ENCODE measurements at regions not wholly inside any gene's neighbourhood (a gene's known extent, or its start where the extent isn't known, plus 50 kb on each side); places are given as distances from the start of the nearest gene placed in this dataset.

GRCh38 chr2:157122776-157123175 lies 134.7 kb upstream of the GALNT5 start:
- FAIRE-seq: no peak
- DNase-seq (ENCODE audit: insufficient read length, low spot score): no peak

- FAIRE-seq (no peak), DNase-seq (ENCODE audit: insufficient read length, low spot score) (no peak)
Observed at GRCh38 chr2:157124731-157125130, 132.8 kb upstream of the GALNT5 start.

- FAIRE-seq (no peak), DNase-seq (ENCODE audit: insufficient read length, low spot score) (no peak)
Observed at GRCh38 chr2:157125685-157126084, 131.8 kb upstream of the GALNT5 start.

- DNase-seq (ENCODE audit: insufficient read length, low spot score) (no peak), FAIRE-seq (no peak)
Observed at GRCh38 chr2:157127249-157128012, 130.1 kb upstream of the GALNT5 start.

- DNase-seq (ENCODE audit: insufficient read length, low spot score): no peak
- FAIRE-seq: no peak
Observed at GRCh38 chr2:157143901-157144300, 113.6 kb upstream of the GALNT5 start.

- no peak for DNase-seq (ENCODE audit: insufficient read length, low spot score)
- FAIRE-seq: peak; percentile 68
Observed at GRCh38 chr2:157149270-157149669, 108.2 kb upstream of the GALNT5 start.

GRCh38 chr2:157150747-157151146 lies 106.8 kb upstream of the GALNT5 start:
- peak; percentile 97 for FAIRE-seq
- DNase-seq (ENCODE audit: insufficient read length, low spot score): peak; percentile 33

- no peak for DNase-seq (ENCODE audit: insufficient read length, low spot score)
Observed at GRCh38 chr2:157152362-157152761, 105.1 kb upstream of the GALNT5 start.

GRCh38 chr2:157155992-157156391 lies 101.5 kb upstream of the GALNT5 start:
- DNase-seq (ENCODE audit: insufficient read length, low spot score) (no peak), FAIRE-seq (no peak)

More at GRCh38 chr2:157152362-157152761, 105.1 kb upstream of the GALNT5 start:
- FAIRE-seq: peak; percentile 87

- FAIRE-seq (no peak), DNase-seq (ENCODE audit: insufficient read length, low spot score) (no peak)
Observed at GRCh38 chr2:157158111-157158510, 99.4 kb upstream of the GALNT5 start.

- FAIRE-seq (no peak), DNase-seq (ENCODE audit: insufficient read length, low spot score) (no peak)
Observed at GRCh38 chr2:157159221-157159934, 98.1 kb upstream of the GALNT5 start.

- no peak for DNase-seq (ENCODE audit: insufficient read length, low spot score)
Observed at GRCh38 chr2:157160111-157160510, 97.4 kb upstream of the GALNT5 start.

GRCh38 chr2:157164370-157164769 lies 93.1 kb upstream of the GALNT5 start:
- no peak for DNase-seq (ENCODE audit: insufficient read length, low spot score)
- FAIRE-seq: no peak

More at GRCh38 chr2:157160111-157160510, 97.4 kb upstream of the GALNT5 start:
- FAIRE-seq: no peak

- DNase-seq (ENCODE audit: insufficient read length, low spot score) (no peak), FAIRE-seq (no peak)
Observed at GRCh38 chr2:157164891-157165290, 92.6 kb upstream of the GALNT5 start.

GRCh38 chr2:157168501-157168900 lies 89.0 kb upstream of the GALNT5 start:
- DNase-seq (ENCODE audit: insufficient read length, low spot score) (no peak), FAIRE-seq (no peak)

- DNase-seq (ENCODE audit: insufficient read length, low spot score) (no peak), FAIRE-seq (no peak)
Observed at GRCh38 chr2:157169889-157170288, 87.6 kb upstream of the GALNT5 start.

- DNase-seq (ENCODE audit: insufficient read length, low spot score) (no peak), FAIRE-seq (no peak)
Observed at GRCh38 chr2:157170299-157170698, 87.2 kb upstream of the GALNT5 start.

GRCh38 chr2:157172239-157172638 lies 85.3 kb upstream of the GALNT5 start:
- FAIRE-seq (no peak), DNase-seq (ENCODE audit: insufficient read length, low spot score) (no peak)

GRCh38 chr2:157172866-157173578 lies 84.5 kb upstream of the GALNT5 start:
- FAIRE-seq (no peak), DNase-seq (ENCODE audit: insufficient read length, low spot score) (no peak)

- DNase-seq (ENCODE audit: insufficient read length, low spot score) (no peak), FAIRE-seq (no peak)
Observed at GRCh38 chr2:157173740-157174184, 83.7 kb upstream of the GALNT5 start.

- FAIRE-seq: no peak
- DNase-seq (ENCODE audit: insufficient read length, low spot score): no peak
Observed at GRCh38 chr2:157174321-157174720, 83.2 kb upstream of the GALNT5 start.
